GM19452 (cell line): ENCODE measurements at regions not wholly inside any gene's neighbourhood (a gene's known extent, or its start where the extent isn't known, plus 50 kb on each side); places are given as distances from the start of the nearest gene placed in this dataset.

Experiments
- ATAC-seq: cut with Tn5 transposase; IDR thresholded peaks from one replicate; pipeline ENCODE4 v1.9.1; 2021; ENCODE audit not compliant: unreplicated experiment

DNA sequence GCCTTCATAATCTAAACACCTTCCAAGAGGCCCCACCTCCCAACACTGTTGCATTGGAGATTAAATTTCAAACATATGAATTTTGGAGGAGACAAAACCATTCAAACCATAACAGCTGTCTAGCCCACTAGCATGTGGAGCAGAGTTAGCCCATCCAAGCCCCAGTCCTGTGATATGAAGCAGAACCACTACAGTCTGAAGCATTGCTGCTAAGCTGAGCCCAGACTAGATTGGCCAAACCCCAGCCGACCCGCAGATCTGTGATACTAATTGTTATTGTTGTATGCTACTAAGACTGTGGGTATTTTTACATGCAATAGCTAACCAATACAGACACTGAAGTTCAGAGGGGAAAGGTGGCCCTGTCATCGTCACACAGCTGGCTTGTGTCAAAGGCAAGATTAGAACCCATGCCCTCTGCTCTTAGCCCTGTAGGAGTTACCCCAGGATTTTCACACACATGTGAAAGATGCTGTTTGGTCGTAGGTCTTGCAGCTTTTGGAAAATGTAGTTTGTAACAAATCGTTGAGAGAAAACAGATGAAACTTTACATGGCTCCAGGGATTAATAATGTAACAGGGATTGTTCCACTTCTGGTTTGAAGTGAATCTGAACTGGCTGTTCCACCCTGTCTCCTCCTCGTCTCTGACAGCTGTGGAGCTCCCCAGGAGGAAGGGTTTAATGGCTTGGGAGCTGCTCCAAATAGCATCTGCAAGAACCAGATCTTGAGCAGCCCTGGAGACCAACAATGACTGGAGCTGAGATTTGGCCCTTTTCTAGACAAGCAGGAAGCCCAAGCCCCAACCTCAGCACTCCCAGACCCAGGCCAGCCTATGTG, 517.5 kb downstream of the MID1IP1 start:
- ATAC-seq: no peak

GRCh38 chrX:39320165-39320564, 518.9 kb downstream of the MID1IP1 start:
- ATAC-seq: no peak

- no peak for ATAC-seq
Observed at GRCh38 chrX:39322496-39322895, 521.2 kb downstream of the MID1IP1 start.

DNA sequence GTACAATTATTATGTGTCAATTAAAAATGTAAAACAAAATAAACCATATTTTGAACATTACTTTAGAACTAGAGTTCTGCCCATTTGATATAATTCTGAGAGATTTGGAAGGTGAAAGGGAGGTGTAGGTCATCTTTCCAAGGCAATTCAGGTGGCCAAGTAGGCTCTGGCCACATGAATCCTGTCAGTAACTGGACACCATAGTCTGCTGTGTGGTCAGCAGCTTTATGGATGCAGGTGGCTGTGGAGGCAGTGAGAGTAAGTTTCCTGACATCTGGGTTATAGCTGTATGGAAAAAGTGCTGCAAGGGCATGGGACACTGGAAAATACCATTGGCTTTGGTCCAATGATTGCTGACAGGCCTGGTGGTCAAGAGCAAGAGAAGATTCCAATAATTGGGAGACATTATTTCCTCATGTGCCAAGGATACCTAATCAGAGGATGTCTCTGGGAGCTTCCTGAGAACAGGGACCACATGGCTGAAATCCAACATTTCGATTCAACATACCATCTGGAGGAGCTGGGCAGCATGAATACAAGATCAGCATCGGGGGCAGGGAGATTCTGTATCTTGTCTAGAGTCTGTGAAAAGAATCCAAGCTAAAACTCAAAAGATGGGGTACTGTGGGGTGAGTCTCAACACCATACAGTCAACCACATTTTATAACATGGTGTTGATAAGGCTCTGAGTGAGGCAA, 523.1 kb downstream of the MID1IP1 start:
- ATAC-seq: no peak

DNA sequence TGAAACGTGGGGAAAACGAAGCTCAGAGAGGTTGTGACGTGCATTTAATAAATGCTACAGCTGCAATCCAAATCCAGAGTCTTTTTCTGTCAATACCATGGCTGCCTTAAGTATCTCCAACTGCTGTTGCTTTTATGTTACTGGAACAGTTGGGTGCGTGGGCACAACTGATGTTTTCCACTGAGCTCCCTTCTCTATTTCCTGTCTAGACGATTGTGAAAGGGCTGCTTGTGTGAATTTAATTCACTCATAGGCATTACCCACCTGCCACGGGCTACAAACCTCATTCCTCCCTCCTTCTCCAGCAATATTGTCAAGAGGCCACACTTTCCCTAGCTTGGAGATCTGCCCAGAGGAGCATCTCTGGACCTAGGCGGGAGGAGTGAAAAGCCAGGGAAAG, 526.0 kb downstream of the MID1IP1 start:
- no peak for ATAC-seq

GRCh38 chrX:39327705-39328104, 526.4 kb downstream of the MID1IP1 start:
- ATAC-seq: no peak

DNA sequence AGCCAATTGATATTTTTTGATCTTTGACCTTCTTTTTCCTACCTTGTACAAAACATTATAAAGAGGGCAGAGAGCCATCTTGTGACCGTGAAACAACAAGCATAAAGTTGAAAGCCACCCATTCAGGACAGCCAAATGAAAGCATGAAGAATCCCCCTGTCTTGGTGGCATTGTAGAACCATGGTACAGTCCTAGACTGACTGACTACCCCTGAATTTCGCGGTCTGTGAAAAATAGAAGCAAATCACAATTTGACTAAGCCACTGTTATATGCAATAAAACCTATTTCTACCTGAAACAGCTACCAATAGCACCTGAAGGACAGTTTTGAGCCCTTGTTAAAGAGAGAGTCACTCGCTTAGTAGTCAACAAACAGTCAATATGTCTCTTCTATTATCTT, 527.4 kb downstream of the MID1IP1 start:
- no peak for ATAC-seq

DNA sequence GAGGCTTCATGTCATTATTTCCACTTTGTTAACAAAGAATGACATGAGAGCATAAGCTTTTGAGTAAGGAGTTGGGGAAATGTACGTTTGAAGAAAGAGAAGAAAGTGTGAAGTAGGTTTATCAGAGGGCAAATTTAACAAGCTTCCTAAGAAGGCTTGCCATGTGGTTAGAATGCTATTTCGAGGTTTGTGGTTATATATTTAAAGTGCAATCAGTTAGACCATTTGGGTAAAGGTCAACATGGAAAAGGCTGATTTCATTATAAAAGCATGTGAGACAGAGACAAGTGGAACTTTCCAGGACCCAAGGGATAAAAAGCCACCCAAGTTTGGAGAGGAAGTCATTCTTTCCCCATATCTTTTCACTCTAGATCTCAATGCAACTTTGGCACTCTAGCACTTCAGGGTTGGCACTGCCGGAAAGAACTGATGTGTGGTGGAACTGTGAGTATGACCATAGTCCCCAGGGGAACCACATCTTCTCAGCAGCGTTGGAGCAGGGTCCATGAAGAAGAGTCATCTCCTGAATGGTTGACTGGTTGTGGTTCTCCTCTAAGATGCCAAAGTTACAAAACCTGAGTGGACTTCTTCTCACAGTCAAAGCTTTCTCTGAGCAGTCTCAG, 529.9 kb downstream of the MID1IP1 start:
- peak; percentile 86 for ATAC-seq

DNA sequence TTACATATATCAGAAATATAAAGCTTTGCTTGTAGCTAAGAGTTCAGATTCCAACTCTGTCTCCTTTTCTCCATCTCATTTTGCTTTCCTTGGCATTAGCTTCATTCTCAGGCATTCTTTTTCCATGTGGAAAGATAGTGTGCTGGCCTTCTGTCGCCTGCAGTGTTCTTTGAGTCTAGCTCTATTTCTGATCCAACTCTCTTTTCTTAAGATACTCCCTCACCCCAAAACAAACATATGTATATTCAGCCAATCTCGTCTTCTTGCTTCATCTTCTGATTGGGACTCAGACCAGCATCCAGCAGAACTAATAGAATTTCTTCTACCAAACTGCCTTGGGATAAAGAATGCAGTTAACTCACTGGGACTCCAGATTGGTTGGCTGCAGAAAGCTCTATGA, 532.2 kb downstream of the MID1IP1 start:
- no peak for ATAC-seq

DNA sequence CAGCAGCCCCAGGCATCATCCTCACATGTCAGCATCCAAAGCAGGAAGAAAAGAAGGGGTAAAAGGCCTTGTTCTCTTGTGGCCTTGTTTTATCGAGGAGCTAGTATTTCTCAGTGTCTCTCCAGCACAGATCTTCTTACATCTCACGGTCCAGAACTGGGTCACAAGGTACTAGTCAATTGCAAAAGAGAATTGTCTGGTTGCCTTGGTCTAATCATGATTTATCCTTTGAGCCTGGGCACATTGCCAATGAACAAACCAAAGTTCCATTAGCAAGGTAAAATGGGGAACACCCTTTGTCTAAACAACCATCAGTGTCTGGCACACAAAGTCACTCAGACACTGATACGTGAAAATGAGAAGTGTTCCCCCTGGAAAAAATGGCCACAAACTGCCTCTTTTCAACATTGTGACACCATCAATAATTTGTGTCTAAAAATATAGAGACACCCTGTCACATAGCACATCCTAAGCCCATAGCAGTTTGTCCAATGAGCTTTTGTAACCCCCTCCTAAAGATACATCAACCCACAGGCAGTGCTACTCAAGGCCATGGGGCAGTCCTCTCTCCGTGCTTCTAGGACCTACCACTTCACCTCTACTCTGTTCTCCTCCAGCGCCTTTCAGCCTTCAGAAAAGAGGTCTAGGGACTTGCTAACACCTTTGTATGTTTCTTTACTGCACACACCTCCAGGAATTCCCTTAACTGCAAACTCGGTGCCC, 534.4 kb downstream of the MID1IP1 start:
- no peak for ATAC-seq

GRCh38 chrX:39336671-39337311, 535.5 kb downstream of the MID1IP1 start:
- peak; percentile 74 for ATAC-seq

- no peak for ATAC-seq
Observed at GRCh38 chrX:39337451-39337850, 536.2 kb downstream of the MID1IP1 start.

DNA sequence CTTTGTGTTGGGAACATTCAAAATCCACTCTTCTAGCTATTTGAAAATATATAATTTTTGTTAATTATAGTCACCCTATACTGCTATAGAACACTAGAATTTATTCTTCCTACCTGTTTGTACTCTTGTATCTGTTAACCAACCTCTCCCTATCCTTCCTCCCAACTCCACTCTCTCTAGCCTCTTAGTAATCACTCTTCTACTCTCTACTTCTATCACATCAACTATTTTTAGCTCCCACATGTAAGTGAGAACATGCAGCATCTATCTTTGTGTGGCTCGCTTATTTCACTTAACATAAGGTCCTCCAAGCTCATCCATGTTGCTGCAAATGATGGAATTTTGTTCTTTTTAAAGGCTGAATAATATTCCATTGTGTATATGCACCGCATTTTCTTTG, 537.3 kb downstream of the MID1IP1 start:
- ATAC-seq: no peak

DNA sequence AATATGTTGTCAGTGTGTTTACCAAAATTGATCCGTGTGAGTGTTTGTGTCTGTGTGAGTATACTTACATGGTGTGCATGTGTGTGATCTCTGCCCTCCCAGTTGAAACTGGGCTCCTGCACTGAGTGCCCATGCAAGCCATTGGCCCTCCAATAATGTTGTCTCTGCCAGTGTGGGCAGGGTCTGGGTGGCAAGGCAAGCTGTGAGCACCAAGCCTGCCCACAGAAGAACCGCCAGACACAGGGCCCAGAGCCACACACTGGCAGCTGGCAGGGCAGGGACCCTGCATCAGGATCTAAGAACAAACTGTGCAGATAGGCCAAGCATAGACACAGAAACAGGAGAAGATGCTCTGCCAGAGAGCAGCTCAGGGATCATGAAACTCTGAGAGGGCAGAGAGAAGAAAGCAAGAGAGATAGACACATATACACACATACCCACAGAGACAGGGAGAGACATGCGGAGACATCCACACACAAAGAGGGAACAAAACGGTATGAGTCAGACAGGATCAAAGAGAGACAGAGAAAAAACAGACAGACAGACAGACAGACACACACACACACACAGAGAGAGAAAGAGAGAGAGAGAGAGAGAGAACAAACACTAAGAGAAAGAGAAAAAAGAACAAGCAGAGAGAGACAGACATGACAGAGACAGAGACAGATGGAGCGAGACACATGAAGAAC, 555.0 kb downstream of the MID1IP1 start:
- no peak for ATAC-seq

GRCh38 chrX:39360101-39360500, 558.8 kb downstream of the MID1IP1 start:
- no peak for ATAC-seq

GRCh38 chrX:39361736-39362135, 560.5 kb downstream of the MID1IP1 start:
- no peak for ATAC-seq

GRCh38 chrX:39367416-39367815, 566.2 kb downstream of the MID1IP1 start:
- ATAC-seq: no peak

DNA sequence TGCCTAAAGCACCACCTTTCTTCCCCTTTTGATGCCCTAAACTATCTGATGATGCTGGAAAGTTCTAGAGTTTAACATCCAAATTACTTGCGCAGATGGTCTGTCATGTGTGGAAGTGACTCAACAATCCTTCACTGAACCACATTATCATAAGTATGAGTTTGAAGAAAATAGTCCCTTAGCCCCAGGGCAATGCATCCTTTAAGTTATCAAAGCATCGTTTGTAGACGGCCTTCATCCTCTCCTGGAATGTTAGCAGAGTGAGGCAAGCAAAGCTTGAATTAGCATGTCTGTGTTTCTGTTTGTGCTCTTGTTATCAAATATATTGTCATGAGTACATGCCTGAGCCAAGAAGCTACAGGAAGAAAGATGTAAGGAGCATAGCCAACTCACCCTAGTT, 570.9 kb downstream of the MID1IP1 start:
- ATAC-seq: no peak

DNA sequence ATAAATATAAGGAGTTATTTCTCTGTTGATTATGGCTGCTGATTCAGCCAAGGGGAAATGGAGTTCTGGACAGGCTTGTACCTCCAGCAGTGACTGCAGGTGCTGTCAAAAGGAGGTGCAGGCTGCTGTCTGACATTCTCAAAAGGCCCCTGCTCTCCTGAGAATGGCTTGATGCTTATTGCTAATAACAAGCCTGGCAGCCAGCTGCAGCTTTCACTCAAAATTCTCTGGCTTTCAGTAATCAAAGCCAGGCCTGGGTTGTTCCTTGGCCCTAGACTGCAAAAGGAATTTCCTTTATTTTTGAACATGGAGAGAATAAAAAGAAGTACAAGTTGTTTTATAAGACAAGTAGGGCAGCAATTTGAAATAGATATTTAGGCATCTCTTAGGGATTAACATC, 575.9 kb downstream of the MID1IP1 start:
- ATAC-seq: no peak

DNA sequence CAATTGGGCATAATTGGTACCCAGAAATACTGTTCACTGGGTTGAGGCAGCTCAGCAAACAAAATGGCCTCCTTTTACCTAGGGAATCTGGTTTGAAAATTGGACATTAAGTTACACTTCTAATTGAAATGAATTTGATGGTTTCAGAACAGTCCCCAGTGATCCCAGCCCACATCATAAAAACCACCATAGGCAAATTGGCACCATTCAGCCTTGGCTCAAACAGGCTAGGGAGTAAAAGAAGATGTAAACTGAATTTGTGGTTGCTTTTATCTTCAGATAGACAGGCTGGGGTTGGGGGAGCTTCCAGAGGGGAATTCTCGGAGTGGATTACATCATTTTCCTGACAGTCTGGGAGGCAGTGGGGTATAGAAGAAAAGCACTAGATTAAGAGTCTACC, 576.5 kb downstream of the MID1IP1 start:
- no peak for ATAC-seq
